ENCODE measurements at regions not wholly inside any gene's neighbourhood (a gene's known extent, or its start where the extent isn't known, plus 50 kb on each side); places are given as distances from the start of the nearest gene placed in this dataset.

DNA sequence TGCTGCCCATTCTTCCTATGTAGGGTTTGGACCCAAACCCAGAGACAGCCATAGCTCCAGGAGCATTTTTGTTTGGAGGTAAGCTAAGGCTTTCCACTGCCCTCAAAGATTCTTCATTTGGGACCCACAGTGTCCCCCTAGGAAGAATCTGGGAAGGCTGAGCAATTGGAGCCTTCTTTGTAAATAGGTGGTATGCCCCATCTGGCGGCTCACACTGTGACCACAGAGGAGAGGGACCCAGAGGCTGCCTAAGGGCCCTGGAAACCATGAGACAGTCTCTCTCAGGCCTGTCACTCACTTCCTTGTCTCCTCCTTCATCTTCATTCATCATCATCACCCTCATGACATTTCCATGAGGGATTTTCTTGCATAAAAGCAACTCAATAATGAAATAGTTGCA is 215.4 kb upstream of the OSR1 start:
- POLR2A ChIA-PET: interaction anchor here (0.6 kb wide), 1 partner anchor 771 kb away, joined by 4 read pairs; no protein-coding TSS in a partner anchor
- TF ChIP-seq GLIS2 (tag by site-specific recombination; IDR thresholded peaks at IDR 0.05): no peak
- no peak for TF ChIP-seq ZNF530 (tag by site-specific recombination; IDR thresholded peaks at IDR 0.05; ENCODE audit: low read depth)
- TF ChIP-seq FEZF1 (tag by site-specific recombination; IDR thresholded peaks at IDR 0.05): no peak
- TF ChIP-seq ZNF48 (tag by site-specific recombination; IDR thresholded peaks at IDR 0.05): no peak
- TF ChIP-seq ZNF350 (tag by site-specific recombination; IDR thresholded peaks at IDR 0.05): no peak
- no peak for TF ChIP-seq KLF1 (tag by site-specific recombination; IDR thresholded peaks at IDR 0.05)
- TF ChIP-seq ZNF221 (tag by site-specific recombination; IDR thresholded peaks at IDR 0.05; ENCODE audit: borderline replicate concordance): no peak

DNA sequence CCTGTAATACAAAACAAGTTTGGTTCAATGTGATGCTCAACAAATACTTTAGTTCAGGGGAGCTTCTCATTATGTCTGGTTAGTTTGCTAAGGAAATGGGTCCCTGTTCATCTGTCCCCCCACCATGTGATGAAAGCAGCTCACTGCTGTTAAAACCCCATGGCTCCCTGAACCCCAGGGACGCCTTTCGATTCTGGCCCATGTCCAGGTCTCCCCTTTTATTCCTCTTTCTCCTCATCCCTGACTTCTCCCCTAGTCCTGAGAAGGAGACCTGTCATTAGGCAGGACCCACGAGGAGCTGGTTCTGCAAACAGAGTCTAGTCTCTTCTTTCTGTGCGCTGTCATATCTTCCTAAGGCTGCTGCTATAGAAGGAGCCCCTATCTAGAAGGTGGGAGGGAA is 213.3 kb upstream of the OSR1 start:
- CTCF ChIA-PET: interaction anchor here (0.9 kb wide), 1 partner anchor 203 kb away, joined by 3 read pairs; no protein-coding TSS in a partner anchor
- H3K4me3 ChIP-seq (ENCODE audit: low read depth, low read length): no peak overlapping the region

More for the DNA sequence above, 215.4 kb upstream of the OSR1 start:
- H3K4me3 ChIP-seq (ENCODE audit: low read depth, low read length): no peak overlapping the region
- CTCF ChIA-PET: interaction anchor here (0.8 kb wide), 1 partner anchor 174 kb away, joined by 4 read pairs; no protein-coding TSS in a partner anchor
- H3K4me1 ChIP-seq (ENCODE audit: control insufficient read depth, insufficient read depth, low read length): no peaks in the 10 kb centered on the region
- no peaks in the 10 kb centered on the region for H3K36me3 ChIP-seq (ENCODE audit: control insufficient read depth in 2 of 2, insufficient read depth in 1 of 2, low read length in 2 of 2)
- H3K27ac ChIP-seq (ENCODE audit: extremely low read depth, low read depth, low read length): no peak overlapping the region
- H3K9me3 ChIP-seq (ENCODE audit: control insufficient read depth, insufficient read depth, low read depth, low read length): no peaks in the 10 kb centered on the region

GRCh38 chr2:19569300-19569791 is 210.9 kb upstream of the OSR1 start:
- H3K4me3 ChIP-seq (ENCODE audit: low read depth, low read length): no peak overlapping the region
- POLR2A ChIA-PET: interaction anchor here (0.7 to 1.2 kb wide), 2 partner anchors 13 to 31 kb away, joined by 3 to 4 read pairs; no protein-coding TSS in a partner anchor
- H3K4me1 ChIP-seq (ENCODE audit: control insufficient read depth, insufficient read depth, low read length): no peaks in the 10 kb centered on the region
- no peak for TF ChIP-seq YY1 (tag by site-specific recombination; IDR thresholded peaks at IDR 0.05)
- TF ChIP-seq ZNF777 (tag by site-specific recombination; IDR thresholded peaks at IDR 0.05; ENCODE audit: borderline replicate concordance): no peak
- TF ChIP-seq ZNF292 (tag by site-specific recombination; IDR thresholded peaks at IDR 0.05; ENCODE audit: borderline replicate concordance, low read depth): no peak
- TF ChIP-seq, protein P1, sequence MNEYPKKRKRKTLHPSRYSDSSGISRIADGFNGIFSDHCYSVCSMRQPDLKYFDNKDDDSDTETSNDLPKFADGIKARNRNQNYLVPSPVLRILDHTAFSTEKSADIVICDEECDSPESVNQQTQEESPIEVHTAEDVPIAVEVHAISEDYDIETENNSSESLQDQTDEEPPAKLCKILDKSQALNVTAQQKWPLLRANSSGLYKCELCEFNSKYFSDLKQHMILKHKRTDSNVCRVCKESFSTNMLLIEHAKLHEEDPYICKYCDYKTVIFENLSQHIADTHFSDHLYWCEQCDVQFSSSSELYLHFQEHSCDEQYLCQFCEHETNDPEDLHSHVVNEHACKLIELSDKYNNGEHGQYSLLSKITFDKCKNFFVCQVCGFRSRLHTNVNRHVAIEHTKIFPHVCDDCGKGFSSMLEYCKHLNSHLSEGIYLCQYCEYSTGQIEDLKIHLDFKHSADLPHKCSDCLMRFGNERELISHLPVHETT (tag by site-specific recombination; IDR thresholded peaks at IDR 0.05): no peak
- no peak for TF ChIP-seq ZFP69B (tag by site-specific recombination; IDR thresholded peaks at IDR 0.05)
- no peaks in the 10 kb centered on the region for H3K9me3 ChIP-seq (ENCODE audit: control insufficient read depth, insufficient read depth, low read depth, low read length)
- CTCF ChIA-PET: interaction anchor here (1.0 kb wide), 1 partner anchor 9 kb away, joined by 4 read pairs; no protein-coding TSS in a partner anchor
- H3K27ac ChIP-seq (ENCODE audit: extremely low read depth, low read depth, low read length): no peak overlapping the region
- H3K36me3 ChIP-seq (ENCODE audit: control insufficient read depth in 2 of 2, insufficient read depth in 1 of 2, low read length in 2 of 2): no peaks in the 10 kb centered on the region

More for the DNA sequence above, 213.3 kb upstream of the OSR1 start:
- no peaks in the 10 kb centered on the region for H3K4me1 ChIP-seq (ENCODE audit: control insufficient read depth, insufficient read depth, low read length)
- H3K9me3 ChIP-seq (ENCODE audit: control insufficient read depth, insufficient read depth, low read depth, low read length): no peaks in the 10 kb centered on the region
- no peaks in the 10 kb centered on the region for H3K36me3 ChIP-seq (ENCODE audit: control insufficient read depth in 2 of 2, insufficient read depth in 1 of 2, low read length in 2 of 2)
- H3K27ac ChIP-seq (ENCODE audit: extremely low read depth, low read depth, low read length): no peak overlapping the region
- POLR2A ChIA-PET: no interaction called here
- TF ChIP-seq ZSCAN23 (tag by site-specific recombination; IDR thresholded peaks at IDR 0.05) (no peak), ZNF121 (tag by site-specific recombination; IDR thresholded peaks at IDR 0.05) (no peak), MZF1 (tag by site-specific recombination; IDR thresholded peaks at IDR 0.05; ENCODE audit: borderline replicate concordance) (no peak), ZNF530 (tag by site-specific recombination; IDR thresholded peaks at IDR 0.05; ENCODE audit: low read depth) (no peak), ZNF621 (tag by site-specific recombination; IDR thresholded peaks at IDR 0.05) (no peak), ZNF341 (tag by site-specific recombination; IDR thresholded peaks at IDR 0.05; ENCODE audit: low read depth) (no peak), SCRT2 (tag by site-specific recombination; IDR thresholded peaks at IDR 0.05) (no peak), ZNF48 (tag by site-specific recombination; IDR thresholded peaks at IDR 0.05) (no peak), ZNF157 (tag by site-specific recombination; IDR thresholded peaks at IDR 0.05) (no peak), ZNF19 (tag by site-specific recombination; IDR thresholded peaks at IDR 0.05; ENCODE audit: low read depth) (no peak), ZNF24 (tag by site-specific recombination; IDR thresholded peaks at IDR 0.05) (no peak), ZNF792 (tag by site-specific recombination; IDR thresholded peaks at IDR 0.05) (no peak), ZNF654 (tag by site-specific recombination; IDR thresholded peaks at IDR 0.05; ENCODE audit: low read depth) (no peak), KLF1 (tag by site-specific recombination; IDR thresholded peaks at IDR 0.05) (no peak)
- TF ChIP-seq, protein P2, sequence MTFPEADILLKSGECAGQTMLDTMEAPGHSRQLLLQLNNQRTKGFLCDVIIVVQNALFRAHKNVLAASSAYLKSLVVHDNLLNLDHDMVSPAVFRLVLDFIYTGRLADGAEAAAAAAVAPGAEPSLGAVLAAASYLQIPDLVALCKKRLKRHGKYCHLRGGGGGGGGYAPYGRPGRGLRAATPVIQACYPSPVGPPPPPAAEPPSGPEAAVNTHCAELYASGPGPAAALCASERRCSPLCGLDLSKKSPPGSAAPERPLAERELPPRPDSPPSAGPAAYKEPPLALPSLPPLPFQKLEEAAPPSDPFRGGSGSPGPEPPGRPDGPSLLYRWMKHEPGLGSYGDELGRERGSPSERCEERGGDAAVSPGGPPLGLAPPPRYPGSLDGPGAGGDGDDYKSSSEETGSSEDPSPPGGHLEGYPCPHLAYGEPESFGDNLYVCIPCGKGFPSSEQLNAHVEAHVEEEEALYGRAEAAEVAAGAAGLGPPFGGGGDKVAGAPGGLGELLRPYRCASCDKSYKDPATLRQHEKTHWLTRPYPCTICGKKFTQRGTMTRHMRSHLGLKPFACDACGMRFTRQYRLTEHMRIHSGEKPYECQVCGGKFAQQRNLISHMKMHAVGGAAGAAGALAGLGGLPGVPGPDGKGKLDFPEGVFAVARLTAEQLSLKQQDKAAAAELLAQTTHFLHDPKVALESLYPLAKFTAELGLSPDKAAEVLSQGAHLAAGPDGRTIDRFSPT (tag by site-specific recombination; IDR thresholded peaks at IDR 0.05): no peak
- TF ChIP-seq, protein P3, sequence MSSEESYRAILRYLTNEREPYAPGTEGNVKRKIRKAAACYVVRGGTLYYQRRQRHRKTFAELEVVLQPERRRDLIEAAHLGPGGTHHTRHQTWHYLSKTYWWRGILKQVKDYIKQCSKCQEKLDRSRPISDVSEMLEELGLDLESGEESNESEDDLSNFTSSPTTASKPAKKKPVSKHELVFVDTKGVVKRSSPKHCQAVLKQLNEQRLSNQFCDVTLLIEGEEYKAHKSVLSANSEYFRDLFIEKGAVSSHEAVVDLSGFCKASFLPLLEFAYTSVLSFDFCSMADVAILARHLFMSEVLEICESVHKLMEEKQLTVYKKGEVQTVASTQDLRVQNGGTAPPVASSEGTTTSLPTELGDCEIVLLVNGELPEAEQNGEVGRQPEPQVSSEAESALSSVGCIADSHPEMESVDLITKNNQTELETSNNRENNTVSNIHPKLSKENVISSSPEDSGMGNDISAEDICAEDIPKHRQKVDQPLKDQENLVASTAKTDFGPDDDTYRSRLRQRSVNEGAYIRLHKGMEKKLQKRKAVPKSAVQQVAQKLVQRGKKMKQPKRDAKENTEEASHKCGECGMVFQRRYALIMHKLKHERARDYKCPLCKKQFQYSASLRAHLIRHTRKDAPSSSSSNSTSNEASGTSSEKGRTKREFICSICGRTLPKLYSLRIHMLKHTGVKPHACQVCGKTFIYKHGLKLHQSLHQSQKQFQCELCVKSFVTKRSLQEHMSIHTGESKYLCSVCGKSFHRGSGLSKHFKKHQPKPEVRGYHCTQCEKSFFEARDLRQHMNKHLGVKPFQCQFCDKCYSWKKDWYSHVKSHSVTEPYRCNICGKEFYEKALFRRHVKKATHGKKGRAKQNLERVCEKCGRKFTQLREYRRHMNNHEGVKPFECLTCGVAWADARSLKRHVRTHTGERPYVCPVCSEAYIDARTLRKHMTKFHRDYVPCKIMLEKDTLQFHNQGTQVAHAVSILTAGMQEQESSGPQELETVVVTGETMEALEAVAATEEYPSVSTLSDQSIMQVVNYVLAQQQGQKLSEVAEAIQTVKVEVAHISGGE (tag by site-specific recombination; conservative IDR thresholded peaks at IDR 0.05; ENCODE audit: low read depth): no peak
